H1 (cell line): ENCODE measurements at regions not wholly inside any gene's neighbourhood (a gene's known extent, or its start where the extent isn't known, plus 50 kb on each side); places are given as distances from the start of the nearest gene placed in this dataset.

ENCODE experiments used
- ATF3 ChIP-seq: IDR thresholded peaks from 2 replicates; pipeline ENCODE4 v1.6.1; 2011; ENCODE audit warnings: low read depth, mild to moderate bottlenecking, low read length; ENCODE audit not compliant: insufficient read depth
- NANOG ChIP-seq: IDR thresholded peaks from 2 replicates; pipeline ENCODE4 v1.6.1; 2011; ENCODE audit warnings: low read length, low read depth, mild to moderate bottlenecking, inconsistent platforms; ENCODE audit not compliant: insufficient read depth, poor library complexity, severe bottlenecking

GRCh38 chr3:30972449-30972848 is 78.0 kb upstream of the GADL1 start (continued):
- TF ChIP-seq NANOG, result no peak
- TF ChIP-seq ATF3, result no peak
